RWPE1 (cell line): ENCODE measurements at regions not wholly inside any gene's neighbourhood (a gene's known extent, or its start where the extent isn't known, plus 50 kb on each side); places are given as distances from the start of the nearest gene placed in this dataset.
A peak's percentile ranks its signal among the peaks of the same experiment; 100 is the strongest.

Experiments used
- CTCF ChIA-PET: fragments of 350-600 bp; sonication (Branson Sonifier 250); formaldehyde crosslinking; extraction: SDS; loops from one replicate; lab custom pipeline; 2021; lab: Yijun Ruan, JAX
- POLR2A ChIA-PET: fragments of 400-600 bp; formaldehyde crosslinking; extraction: SDS; loops from one replicate; lab custom pipeline; 2020; ENCODE audit warnings: antibody characterized with exemption; ENCODE audit not compliant: low non-redundant PET; lab: Yijun Ruan, JAX
- DNase-seq: peaks from one replicate; pipeline ENCODE4 v3.0.0; 2012; ENCODE audit warnings: low spot score
- H3K27ac ChIP-seq: fragments of 450-650 bp; 2 replicates; pipeline ENCODE4 v1.5.1; 2017
- TF ChIP-seq, protein P1 (sequence below): fragments of 450-650 bp; conservative IDR thresholded peaks from 2 replicates; pipeline ENCODE4 v1.5.1; 2017; ENCODE audit warnings: low read depth, mild to moderate bottlenecking

DNA sequence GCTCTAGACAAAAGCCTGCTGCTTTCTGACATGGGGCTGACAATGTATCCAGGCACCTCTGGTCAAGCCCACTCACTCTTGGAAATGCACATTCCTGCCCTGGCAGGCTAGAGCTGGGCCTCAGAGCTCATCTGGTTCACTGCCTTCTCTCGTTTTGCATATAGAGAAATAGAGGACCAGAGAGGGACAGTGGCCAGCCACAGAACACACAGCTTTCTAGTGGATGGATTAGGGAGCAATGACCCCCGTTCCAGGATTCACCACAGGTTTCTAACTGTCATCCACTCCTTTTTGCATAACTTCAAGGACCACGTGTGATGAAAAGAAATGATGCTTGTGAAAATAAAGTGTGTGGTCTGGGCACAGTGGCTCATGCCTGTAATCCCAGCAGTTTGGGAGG is 129.6 kb upstream of the IGSF21 start:
- DNase-seq = no peak
- TF ChIP-seq, protein P1, sequence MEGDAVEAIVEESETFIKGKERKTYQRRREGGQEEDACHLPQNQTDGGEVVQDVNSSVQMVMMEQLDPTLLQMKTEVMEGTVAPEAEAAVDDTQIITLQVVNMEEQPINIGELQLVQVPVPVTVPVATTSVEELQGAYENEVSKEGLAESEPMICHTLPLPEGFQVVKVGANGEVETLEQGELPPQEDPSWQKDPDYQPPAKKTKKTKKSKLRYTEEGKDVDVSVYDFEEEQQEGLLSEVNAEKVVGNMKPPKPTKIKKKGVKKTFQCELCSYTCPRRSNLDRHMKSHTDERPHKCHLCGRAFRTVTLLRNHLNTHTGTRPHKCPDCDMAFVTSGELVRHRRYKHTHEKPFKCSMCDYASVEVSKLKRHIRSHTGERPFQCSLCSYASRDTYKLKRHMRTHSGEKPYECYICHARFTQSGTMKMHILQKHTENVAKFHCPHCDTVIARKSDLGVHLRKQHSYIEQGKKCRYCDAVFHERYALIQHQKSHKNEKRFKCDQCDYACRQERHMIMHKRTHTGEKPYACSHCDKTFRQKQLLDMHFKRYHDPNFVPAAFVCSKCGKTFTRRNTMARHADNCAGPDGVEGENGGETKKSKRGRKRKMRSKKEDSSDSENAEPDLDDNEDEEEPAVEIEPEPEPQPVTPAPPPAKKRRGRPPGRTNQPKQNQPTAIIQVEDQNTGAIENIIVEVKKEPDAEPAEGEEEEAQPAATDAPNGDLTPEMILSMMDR = no peak
- CTCF ChIA-PET = no interaction called here
- H3K27ac ChIP-seq = no peak overlapping the region
- POLR2A ChIA-PET = no interaction called here

DNA sequence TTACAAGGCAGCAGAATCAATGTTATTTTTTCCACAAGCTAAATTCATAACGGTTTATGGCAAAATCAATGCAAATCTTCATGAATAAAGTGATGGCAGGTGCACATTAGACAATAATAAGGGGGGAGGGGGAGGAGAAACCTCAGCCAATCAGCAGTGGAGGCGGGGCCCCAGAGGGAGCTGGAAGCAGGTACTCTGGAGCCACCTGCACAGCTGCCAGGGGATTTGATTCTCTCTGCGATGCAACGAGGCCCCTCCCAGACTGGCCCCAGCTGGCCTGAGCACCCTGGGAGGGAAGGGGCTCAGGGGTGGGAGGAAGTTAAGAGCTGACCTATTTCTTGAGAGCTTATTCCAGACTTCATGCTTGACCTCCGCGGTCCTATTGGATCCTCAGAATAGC is 127.8 kb upstream of the IGSF21 start:
- no peak for DNase-seq
- TF ChIP-seq, protein P1 = no peak
- ChIA-PET CTCF (interaction anchor here (0.6 kb wide), 1 partner anchor 23 kb away, joined by 5 read pairs; no protein-coding TSS in a partner anchor), POLR2A (no interaction called here)
- no peak overlapping the region for H3K27ac ChIP-seq

DNA sequence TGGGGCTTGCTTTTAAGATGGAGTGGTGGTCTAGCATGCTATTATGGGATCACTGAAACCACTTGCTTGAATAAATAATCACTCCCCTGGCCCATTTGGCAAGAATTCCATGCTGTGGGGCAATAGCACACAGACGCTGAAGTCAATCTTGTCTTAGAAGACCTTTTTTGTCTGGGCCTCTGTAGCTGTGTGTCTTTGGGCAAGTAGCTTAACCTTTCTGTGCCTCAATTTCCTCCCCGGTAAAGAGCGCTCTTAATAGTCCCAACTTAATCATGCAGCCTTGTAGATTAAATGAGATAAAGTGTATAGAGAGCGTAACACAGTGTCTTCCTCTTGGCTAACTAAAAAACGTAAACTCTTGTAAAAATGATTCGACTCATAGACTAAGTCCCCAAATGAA is 125.4 kb upstream of the IGSF21 start:
- POLR2A ChIA-PET = no interaction called here
- CTCF ChIA-PET = no interaction called here
- TF ChIP-seq, protein P1 = no peak
- no peak overlapping the region for H3K27ac ChIP-seq
- no peak for DNase-seq

DNA sequence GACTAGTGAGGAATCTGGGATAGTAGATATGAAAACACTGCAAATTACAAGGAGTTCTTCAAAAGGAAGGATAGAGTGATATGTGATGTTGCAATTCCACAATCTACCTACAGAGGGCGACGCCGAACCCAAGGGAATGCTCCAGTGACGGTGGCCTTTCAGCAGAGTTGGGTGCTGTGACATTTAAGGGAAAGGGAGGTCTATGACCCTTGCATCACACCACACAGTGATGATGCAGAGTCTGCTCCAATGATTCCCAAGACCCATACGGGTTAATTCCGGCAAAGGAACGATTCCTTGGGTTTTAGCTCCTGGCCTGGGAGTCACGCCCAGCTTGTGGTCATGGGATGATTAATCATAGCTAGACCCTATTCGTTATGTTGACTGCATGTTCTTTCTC is 123.0 kb upstream of the IGSF21 start:
- TF ChIP-seq, protein P1 = peak; percentile 32
- POLR2A ChIA-PET = no interaction called here
- no peak overlapping the region for H3K27ac ChIP-seq
- peak; percentile 11 for DNase-seq
- CTCF ChIA-PET = no interaction called here

DNA sequence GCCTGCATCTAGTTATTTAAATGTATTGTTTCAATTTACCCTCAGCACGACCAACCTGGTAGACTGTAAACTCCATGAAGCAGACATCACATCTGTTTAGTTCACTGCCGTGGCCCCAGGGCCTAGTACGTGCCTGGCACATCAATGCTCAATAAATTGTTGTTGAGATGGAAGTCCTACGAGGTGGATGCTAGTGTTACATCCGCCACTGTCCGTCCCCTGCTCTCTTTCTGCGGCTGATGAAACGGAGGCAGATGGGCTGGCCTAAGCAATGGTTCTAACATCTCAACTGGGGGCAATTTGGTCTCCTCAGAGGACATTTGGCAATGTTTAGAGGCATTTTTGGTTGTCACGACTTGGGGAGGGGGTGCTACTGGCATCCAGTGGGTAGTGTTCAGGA is 121.4 kb upstream of the IGSF21 start:
- POLR2A ChIA-PET = no interaction called here
- CTCF ChIA-PET = no interaction called here
- TF ChIP-seq, protein P1 = no peak

DNA sequence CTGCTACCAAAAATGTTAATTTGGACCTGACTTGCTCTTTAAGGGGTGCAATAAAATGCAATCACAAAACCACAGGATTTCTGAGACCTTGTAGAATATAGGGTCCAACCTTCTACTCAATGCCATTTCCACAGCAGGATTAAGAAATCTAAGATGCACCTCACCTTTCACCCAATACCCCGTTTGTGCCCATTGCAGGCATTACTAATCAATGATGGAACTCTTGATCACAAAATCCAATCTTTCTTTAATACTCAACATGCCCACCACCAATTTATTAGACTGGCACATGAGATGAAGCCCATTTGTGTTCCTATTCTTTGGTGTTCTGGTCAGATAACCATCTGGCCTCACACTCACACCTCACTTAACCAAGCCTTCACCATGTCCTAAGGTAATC is 117.2 kb upstream of the IGSF21 start:
- POLR2A ChIA-PET = no interaction called here

More for the DNA sequence above, 121.4 kb upstream of the IGSF21 start:
- DNase-seq = no peak
- no peak overlapping the region for H3K27ac ChIP-seq

More for the DNA sequence above, 117.2 kb upstream of the IGSF21 start:
- TF ChIP-seq, protein P1 = no peak
- CTCF ChIA-PET = no interaction called here
- no peak for DNase-seq
- H3K27ac ChIP-seq = no peak overlapping the region
